ENCODE measurements at regions not wholly inside any gene's neighbourhood (a gene's known extent, or its start where the extent isn't known, plus 50 kb on each side); places are given as distances from the start of the nearest gene placed in this dataset.

DNA sequence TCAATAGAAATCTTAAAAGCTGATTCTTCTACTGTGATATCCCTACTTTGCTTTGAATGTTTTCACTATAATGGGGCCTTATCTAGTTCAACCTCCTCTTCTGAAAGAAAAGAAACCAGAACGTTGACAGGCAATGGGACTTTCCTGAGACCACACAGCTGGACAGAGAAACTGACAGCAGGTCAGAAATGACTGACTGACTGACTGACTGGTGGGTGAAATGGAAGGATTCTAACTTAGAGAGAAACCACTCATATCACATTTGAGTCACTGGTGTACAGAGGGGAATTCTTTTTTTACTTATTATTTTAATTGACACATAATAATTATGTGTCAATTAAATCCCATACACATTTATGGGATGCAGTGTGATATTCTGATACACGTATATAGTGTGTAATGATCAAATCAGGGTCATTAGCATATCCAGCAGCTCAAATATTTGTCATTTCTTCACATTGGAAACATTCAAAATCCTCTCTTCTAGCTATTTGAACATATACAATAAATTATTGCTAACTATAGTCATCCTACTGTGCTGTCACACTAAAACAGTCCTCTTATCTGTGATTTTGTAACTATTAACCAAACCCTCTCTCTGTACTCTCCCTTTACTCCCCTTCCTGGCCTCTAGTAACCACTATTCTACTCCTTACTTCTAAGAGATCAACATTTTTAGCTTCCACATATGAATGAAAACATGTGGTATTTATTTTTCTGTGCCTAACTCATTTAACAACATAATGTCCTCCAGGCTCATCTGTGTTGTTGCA is 64.8 kb upstream of the NRSN1 start:
- TF ChIP-seq, protein P1, sequence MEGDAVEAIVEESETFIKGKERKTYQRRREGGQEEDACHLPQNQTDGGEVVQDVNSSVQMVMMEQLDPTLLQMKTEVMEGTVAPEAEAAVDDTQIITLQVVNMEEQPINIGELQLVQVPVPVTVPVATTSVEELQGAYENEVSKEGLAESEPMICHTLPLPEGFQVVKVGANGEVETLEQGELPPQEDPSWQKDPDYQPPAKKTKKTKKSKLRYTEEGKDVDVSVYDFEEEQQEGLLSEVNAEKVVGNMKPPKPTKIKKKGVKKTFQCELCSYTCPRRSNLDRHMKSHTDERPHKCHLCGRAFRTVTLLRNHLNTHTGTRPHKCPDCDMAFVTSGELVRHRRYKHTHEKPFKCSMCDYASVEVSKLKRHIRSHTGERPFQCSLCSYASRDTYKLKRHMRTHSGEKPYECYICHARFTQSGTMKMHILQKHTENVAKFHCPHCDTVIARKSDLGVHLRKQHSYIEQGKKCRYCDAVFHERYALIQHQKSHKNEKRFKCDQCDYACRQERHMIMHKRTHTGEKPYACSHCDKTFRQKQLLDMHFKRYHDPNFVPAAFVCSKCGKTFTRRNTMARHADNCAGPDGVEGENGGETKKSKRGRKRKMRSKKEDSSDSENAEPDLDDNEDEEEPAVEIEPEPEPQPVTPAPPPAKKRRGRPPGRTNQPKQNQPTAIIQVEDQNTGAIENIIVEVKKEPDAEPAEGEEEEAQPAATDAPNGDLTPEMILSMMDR (IDR thresholded peaks at IDR 0.05; ENCODE audit: low read depth, low read length, poor library complexity, severe bottlenecking) = no peak
- no peak for TF ChIP-seq EZH2phosphoT487 (IDR thresholded peaks at IDR 0.05; ENCODE audit: borderline replicate concordance, low read length)

Measured in DOHH2 (cell line).